ENCODE measurements at regions not wholly inside any gene's neighbourhood (a gene's known extent, or its start where the extent isn't known, plus 50 kb on each side); places are given as distances from the start of the nearest gene placed in this dataset.

DNA sequence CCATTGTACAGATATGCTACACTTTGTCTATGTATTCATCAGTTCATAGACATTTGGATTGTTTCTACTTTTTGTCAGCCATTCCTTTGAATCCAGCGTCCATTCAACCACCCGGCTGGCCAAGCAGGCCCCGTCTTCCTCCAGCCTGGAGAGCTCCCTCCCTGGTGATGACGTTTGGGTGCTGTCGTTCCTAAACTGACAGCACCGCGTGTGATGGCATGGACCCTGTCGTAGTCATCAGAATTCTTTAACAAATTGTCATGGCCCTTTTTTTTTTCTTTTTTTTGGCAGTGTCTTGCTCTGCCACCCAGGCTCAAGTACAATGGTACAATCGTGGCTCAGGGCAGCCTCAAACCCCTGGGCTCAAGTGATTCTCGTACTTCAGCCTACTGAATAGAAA, 138.6 kb upstream of the ERRFI1 start:
- ATAC-seq = no peak

DNA sequence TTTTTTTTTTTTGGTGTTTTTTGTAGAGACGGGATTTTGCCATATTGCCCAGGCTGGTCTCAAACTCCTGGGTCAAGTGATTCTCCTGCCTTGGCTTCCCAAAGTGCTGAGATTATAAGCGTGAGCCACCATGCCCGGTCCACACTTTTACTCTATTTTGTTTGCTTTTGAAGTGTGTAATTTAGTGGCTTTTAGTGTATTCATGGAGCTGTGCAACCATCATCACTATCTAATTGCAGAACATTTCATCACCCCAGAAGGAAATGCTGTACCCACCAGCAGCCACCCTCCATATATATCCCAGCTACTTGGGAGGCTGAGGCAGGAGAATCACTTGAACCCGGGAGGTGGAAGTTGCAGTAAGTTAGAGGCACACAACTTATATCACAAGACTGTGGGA, 136.9 kb upstream of the ERRFI1 start:
- no peak for ATAC-seq
- no peak for TF ChIP-seq ZFP30 (CRISPR knock-in tag; IDR thresholded peaks at IDR 0.05)
- TF ChIP-seq ZNF8 (CRISPR knock-in tag; IDR thresholded peaks at IDR 0.05) = no peak
- no peak for TF ChIP-seq OSR1 (CRISPR knock-in tag; IDR thresholded peaks at IDR 0.05)
- TF ChIP-seq ESRRG (CRISPR knock-in tag; IDR thresholded peaks at IDR 0.05) = no peak
- no peak for TF ChIP-seq PPARA (CRISPR knock-in tag; IDR thresholded peaks at IDR 0.05; ENCODE audit: borderline replicate concordance)

More for the DNA sequence above, 138.6 kb upstream of the ERRFI1 start:
- TF ChIP-seq SNAI2 (CRISPR knock-in tag; IDR thresholded peaks at IDR 0.05) (no peak), ISL1 (CRISPR knock-in tag; IDR thresholded peaks at IDR 0.05) (no peak), ZFP30 (CRISPR knock-in tag; IDR thresholded peaks at IDR 0.05) (no peak), TOX (CRISPR knock-in tag; IDR thresholded peaks at IDR 0.05; ENCODE audit: borderline replicate concordance) (no peak)

DNA sequence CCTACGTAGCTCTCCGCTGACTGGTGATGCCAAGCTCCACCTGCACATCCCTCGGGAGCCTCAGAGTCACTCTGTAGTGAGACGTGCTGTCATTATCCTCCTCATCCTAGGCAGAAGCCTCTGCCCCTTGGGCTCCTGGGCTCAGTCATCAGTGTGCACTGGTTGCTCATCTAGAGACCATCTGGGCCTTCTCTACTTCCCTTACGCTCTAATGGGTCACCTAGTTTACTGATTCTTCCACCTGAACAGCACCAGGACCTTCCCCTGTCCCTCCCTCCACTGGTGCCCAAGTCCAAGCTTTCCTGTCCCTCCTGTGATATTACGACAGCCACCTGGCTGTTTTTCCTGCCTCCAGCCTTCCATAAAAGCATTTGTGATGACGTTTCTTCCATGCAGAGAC, 136.1 kb upstream of the ERRFI1 start:
- TF ChIP-seq ZNF8 (CRISPR knock-in tag; IDR thresholded peaks at IDR 0.05) = no peak
- no peak for TF ChIP-seq ARNTL (CRISPR knock-in tag; IDR thresholded peaks at IDR 0.05; ENCODE audit: borderline replicate concordance, low read depth)
- TF ChIP-seq TOX (CRISPR knock-in tag; IDR thresholded peaks at IDR 0.05; ENCODE audit: borderline replicate concordance) = no peak
- no peak for TF ChIP-seq OSR1 (CRISPR knock-in tag; IDR thresholded peaks at IDR 0.05)
- TF ChIP-seq, protein P1, sequence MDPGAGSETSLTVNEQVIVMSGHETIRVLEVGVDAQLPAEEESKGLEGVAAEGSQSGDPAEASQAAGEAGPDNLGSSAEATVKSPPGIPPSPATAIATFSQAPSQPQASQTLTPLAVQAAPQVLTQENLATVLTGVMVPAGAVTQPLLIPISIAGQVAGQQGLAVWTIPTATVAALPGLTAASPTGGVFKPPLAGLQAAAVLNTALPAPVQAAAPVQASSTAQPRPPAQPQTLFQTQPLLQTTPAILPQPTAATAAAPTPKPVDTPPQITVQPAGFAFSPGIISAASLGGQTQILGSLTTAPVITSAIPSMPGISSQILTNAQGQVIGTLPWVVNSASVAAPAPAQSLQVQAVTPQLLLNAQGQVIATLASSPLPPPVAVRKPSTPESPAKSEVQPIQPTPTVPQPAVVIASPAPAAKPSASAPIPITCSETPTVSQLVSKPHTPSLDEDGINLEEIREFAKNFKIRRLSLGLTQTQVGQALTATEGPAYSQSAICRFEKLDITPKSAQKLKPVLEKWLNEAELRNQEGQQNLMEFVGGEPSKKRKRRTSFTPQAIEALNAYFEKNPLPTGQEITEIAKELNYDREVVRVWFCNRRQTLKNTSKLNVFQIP (CRISPR knock-in tag; IDR thresholded peaks at IDR 0.05; ENCODE audit: borderline replicate concordance, low read depth) = no peak
- no peak for TF ChIP-seq ZNF565 (CRISPR knock-in tag; conservative IDR thresholded peaks at IDR 0.05; ENCODE audit: low read depth)
- no peak for TF ChIP-seq SNAI2 (CRISPR knock-in tag; IDR thresholded peaks at IDR 0.05)
- no peak for TF ChIP-seq GLIS3 (CRISPR knock-in tag; IDR thresholded peaks at IDR 0.05)
- TF ChIP-seq, protein P2, sequence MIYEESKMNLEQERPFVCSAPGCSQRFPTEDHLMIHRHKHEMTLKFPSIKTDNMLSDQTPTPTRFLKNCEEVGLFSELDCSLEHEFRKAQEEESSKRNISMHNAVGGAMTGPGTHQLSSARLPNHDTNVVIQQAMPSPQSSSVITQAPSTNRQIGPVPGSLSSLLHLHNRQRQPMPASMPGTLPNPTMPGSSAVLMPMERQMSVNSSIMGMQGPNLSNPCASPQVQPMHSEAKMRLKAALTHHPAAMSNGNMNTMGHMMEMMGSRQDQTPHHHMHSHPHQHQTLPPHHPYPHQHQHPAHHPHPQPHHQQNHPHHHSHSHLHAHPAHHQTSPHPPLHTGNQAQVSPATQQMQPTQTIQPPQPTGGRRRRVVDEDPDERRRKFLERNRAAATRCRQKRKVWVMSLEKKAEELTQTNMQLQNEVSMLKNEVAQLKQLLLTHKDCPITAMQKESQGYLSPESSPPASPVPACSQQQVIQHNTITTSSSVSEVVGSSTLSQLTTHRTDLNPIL (CRISPR knock-in tag; IDR thresholded peaks at IDR 0.05; ENCODE audit: low read depth) = no peak
- no peak for TF ChIP-seq ESRRG (CRISPR knock-in tag; IDR thresholded peaks at IDR 0.05)
- TF ChIP-seq TCF4 (CRISPR knock-in tag; IDR thresholded peaks at IDR 0.05; ENCODE audit: borderline replicate concordance) = no peak
- ATAC-seq = no peak

DNA sequence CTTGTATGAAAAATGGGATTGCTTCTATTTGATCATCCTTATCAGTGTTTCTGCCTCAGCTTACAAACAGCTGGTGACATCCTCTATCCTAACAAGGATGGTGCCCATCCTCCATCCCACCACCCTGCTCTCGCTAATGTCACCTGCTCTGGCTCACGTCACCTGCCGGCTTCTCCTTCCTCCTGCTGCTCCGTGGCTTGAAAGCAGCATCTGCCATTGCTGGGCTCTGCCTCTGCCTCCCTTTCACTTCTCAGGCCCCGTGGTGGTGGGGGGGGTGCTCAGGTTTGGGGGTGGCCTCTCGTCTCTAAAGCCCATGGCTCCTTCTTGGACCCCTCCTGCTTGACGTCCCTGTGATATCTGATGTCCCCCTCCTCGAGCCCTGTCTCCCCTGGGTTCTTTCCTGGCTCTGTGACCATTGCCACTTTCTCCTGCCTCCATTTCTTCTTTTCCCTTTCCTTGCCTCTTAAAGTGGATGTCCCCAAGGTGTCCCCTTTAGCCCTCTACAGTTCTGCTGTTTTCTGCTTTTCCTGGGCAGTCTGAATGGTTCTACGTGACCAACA, 135.5 kb upstream of the ERRFI1 start:
- TF ChIP-seq BACH2 (CRISPR knock-in tag; IDR thresholded peaks at IDR 0.05; ENCODE audit: borderline replicate concordance) = no peak
- no peak for TF ChIP-seq OSR1 (CRISPR knock-in tag; IDR thresholded peaks at IDR 0.05)
- no peak for TF ChIP-seq SNAI2 (CRISPR knock-in tag; IDR thresholded peaks at IDR 0.05)
- TF ChIP-seq, protein P1 (CRISPR knock-in tag; IDR thresholded peaks at IDR 0.05; ENCODE audit: borderline replicate concordance, low read depth) = no peak
- no peak for TF ChIP-seq TCF4 (CRISPR knock-in tag; IDR thresholded peaks at IDR 0.05; ENCODE audit: borderline replicate concordance)
- TF ChIP-seq ZC3H10 (CRISPR knock-in tag; IDR thresholded peaks at IDR 0.05) = no peak
- TF ChIP-seq ESRRG (CRISPR knock-in tag; IDR thresholded peaks at IDR 0.05) = no peak
- TF ChIP-seq, protein P3, sequence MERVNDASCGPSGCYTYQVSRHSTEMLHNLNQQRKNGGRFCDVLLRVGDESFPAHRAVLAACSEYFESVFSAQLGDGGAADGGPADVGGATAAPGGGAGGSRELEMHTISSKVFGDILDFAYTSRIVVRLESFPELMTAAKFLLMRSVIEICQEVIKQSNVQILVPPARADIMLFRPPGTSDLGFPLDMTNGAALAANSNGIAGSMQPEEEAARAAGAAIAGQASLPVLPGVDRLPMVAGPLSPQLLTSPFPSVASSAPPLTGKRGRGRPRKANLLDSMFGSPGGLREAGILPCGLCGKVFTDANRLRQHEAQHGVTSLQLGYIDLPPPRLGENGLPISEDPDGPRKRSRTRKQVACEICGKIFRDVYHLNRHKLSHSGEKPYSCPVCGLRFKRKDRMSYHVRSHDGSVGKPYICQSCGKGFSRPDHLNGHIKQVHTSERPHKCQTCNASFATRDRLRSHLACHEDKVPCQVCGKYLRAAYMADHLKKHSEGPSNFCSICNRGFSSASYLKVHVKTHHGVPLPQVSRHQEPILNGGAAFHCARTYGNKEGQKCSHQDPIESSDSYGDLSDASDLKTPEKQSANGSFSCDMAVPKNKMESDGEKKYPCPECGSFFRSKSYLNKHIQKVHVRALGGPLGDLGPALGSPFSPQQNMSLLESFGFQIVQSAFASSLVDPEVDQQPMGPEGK (CRISPR knock-in tag; IDR thresholded peaks at IDR 0.05; ENCODE audit: borderline replicate concordance) = no peak
- TF ChIP-seq, protein P2 (CRISPR knock-in tag; IDR thresholded peaks at IDR 0.05; ENCODE audit: low read depth) = no peak
- TF ChIP-seq, protein P4, sequence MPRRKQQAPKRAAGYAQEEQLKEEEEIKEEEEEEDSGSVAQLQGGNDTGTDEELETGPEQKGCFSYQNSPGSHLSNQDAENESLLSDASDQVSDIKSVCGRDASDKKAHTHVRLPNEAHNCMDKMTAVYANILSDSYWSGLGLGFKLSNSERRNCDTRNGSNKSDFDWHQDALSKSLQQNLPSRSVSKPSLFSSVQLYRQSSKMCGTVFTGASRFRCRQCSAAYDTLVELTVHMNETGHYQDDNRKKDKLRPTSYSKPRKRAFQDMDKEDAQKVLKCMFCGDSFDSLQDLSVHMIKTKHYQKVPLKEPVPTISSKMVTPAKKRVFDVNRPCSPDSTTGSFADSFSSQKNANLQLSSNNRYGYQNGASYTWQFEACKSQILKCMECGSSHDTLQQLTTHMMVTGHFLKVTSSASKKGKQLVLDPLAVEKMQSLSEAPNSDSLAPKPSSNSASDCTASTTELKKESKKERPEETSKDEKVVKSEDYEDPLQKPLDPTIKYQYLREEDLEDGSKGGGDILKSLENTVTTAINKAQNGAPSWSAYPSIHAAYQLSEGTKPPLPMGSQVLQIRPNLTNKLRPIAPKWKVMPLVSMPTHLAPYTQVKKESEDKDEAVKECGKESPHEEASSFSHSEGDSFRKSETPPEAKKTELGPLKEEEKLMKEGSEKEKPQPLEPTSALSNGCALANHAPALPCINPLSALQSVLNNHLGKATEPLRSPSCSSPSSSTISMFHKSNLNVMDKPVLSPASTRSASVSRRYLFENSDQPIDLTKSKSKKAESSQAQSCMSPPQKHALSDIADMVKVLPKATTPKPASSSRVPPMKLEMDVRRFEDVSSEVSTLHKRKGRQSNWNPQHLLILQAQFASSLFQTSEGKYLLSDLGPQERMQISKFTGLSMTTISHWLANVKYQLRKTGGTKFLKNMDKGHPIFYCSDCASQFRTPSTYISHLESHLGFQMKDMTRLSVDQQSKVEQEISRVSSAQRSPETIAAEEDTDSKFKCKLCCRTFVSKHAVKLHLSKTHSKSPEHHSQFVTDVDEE (CRISPR knock-in tag; IDR thresholded peaks at IDR 0.05) = no peak
- ATAC-seq = no peak

All from SK-N-SH treated with all-trans-retinoic acid at 6 μM for 48 hours (cell line).